ENCODE measurements at regions not wholly inside any gene's neighbourhood (a gene's known extent, or its start where the extent isn't known, plus 50 kb on each side); places are given as distances from the start of the nearest gene placed in this dataset.

- H3F3A ChIP-seq (ENCODE audit: low read length, unreplicated experiment): peaks cover 4% of the 10 kb centered on the region
- POLR2A ChIA-PET (ENCODE audit: unreplicated experiment): interaction anchor here (0.5 to 0.7 kb wide), 2 partner anchors 17 to 512 kb away, joined by 3 read pairs; no protein-coding TSS in a partner anchor
- peaks cover 15% of the 10 kb centered on the region for H3K4me1 ChIP-seq (ENCODE audit: insufficient read depth, low read length)
- peak; percentile 100 for ATAC-seq
- no peaks in the 10 kb centered on the region for H3K9me3 ChIP-seq (ENCODE audit: low read length)
- DNase-seq: peak; percentile 91
- no peak overlapping the region for H3K9ac ChIP-seq (ENCODE audit: low read length)
- no peaks in the 10 kb centered on the region for H3K36me3 ChIP-seq (ENCODE audit: low read depth, low read length)
- no peak for TF ChIP-seq EZH2phosphoT487 (IDR thresholded peaks at IDR 0.05; ENCODE audit: borderline replicate concordance, low read length)
- TF ChIP-seq CTCF (conservative IDR thresholded peaks at IDR 0.05; ENCODE audit: low read depth, low read length): peak; percentile 59
- H3K9me2 ChIP-seq (replicated peaks; ENCODE audit: low read length): no peaks in the 10 kb centered on the region
- H3K27ac ChIP-seq (ENCODE audit: low read length): peak overlapping the region; percentile 67
- intact Hi-C loops (cut with micrococcal nuclease): no loop called here
- no peaks in the 10 kb centered on the region for H3K27me3 ChIP-seq (ENCODE audit: low read length)
- H2AFZ ChIP-seq (ENCODE audit: low read length): peak overlapping the region; percentile 60
- peak overlapping the region; percentile 67 for H3K4me2 ChIP-seq (ENCODE audit: low read length)
- no peaks in the 10 kb centered on the region for H3K79me2 ChIP-seq (ENCODE audit: low read length)
- H4K20me1 ChIP-seq (ENCODE audit: low read length): no peaks in the 10 kb centered on the region
- CTCF ChIA-PET: interaction anchor here (0.6 to 1.0 kb wide), 2 partner anchors 12 to 745 kb away, joined by 3 read pairs; no protein-coding TSS in a partner anchor
- peak overlapping the region; percentile 13; the same call in 1 of the 2 replicates for H3K4me3 ChIP-seq (ENCODE audit: low read length)
- BruUV-seq (replicated peaks): no TSS peak
These were observed 420.0 kb downstream of the ZEB2 start for GRCh38 chr2:144099780-144100377.

GRCh38 chr2:144099340-144099739, 420.6 kb downstream of the ZEB2 start:
- Histone ChIP-seq H3K9ac (ENCODE audit: low read length) (no peak overlapping the region), H3K4me3 (ENCODE audit: low read length) (no peak overlapping the region), H3K9me2 (replicated peaks; ENCODE audit: low read length) (no peaks in the 10 kb centered on the region), H3K79me2 (ENCODE audit: low read length) (no peaks in the 10 kb centered on the region), H3K4me2 (ENCODE audit: low read length) (peak overlapping the region; percentile 67; the same call in 1 of the 2 replicates), H3K4me1 (ENCODE audit: insufficient read depth, low read length) (peaks cover 15% of the 10 kb centered on the region), H3F3A (ENCODE audit: low read length, unreplicated experiment) (peaks cover 4% of the 10 kb centered on the region), H4K20me1 (ENCODE audit: low read length) (no peaks in the 10 kb centered on the region), H3K9me3 (ENCODE audit: low read length) (no peaks in the 10 kb centered on the region), H3K27me3 (ENCODE audit: low read length) (no peaks in the 10 kb centered on the region), H2AFZ (ENCODE audit: low read length) (no peak overlapping the region), H3K36me3 (ENCODE audit: low read depth, low read length) (no peaks in the 10 kb centered on the region), H3K27ac (ENCODE audit: low read length) (peak overlapping the region; percentile 67; the same call in 1 of the 2 replicates)
- DNase-seq: no peak
- intact Hi-C loops (cut with micrococcal nuclease): no loop called here
- ChIA-PET POLR2A (ENCODE audit: unreplicated experiment) (interaction anchor here (0.5 to 0.7 kb wide), 2 partner anchors 17 to 511 kb away, joined by 3 read pairs; no protein-coding TSS in a partner anchor), CTCF (interaction anchor here (0.6 to 1.0 kb wide), 2 partner anchors 11 to 746 kb away, joined by 3 read pairs; no protein-coding TSS in a partner anchor)
- no TSS peak for BruUV-seq (replicated peaks)
- TF ChIP-seq CTCF (conservative IDR thresholded peaks at IDR 0.05; ENCODE audit: low read depth, low read length): no peak
- ATAC-seq: no peak

GRCh38 chr2:144097440-144098225, 422.3 kb downstream of the ZEB2 start:
- DNase-seq: no peak
- no peaks in the 10 kb centered on the region for H3K9me2 ChIP-seq (replicated peaks; ENCODE audit: low read length)
- no peaks in the 10 kb centered on the region for H3K79me2 ChIP-seq (ENCODE audit: low read length)
- H3K36me3 ChIP-seq (ENCODE audit: low read depth, low read length): no peaks in the 10 kb centered on the region
- TF ChIP-seq EZH2 (IDR thresholded peaks at IDR 0.05; ENCODE audit: low read length, unreplicated experiment): no peak
- no peak for TF ChIP-seq EZH2phosphoT487 (IDR thresholded peaks at IDR 0.05; ENCODE audit: borderline replicate concordance, low read length)
- no peak for TF ChIP-seq CTCF (conservative IDR thresholded peaks at IDR 0.05; ENCODE audit: low read depth, low read length)
- ATAC-seq: no peak
- no TSS peak for BruUV-seq (replicated peaks)
- no peak overlapping the region for H3K9ac ChIP-seq (ENCODE audit: low read length)
- intact Hi-C loops (cut with micrococcal nuclease): no loop called here
- CTCF ChIA-PET: no interaction called here
- no peaks in the 10 kb centered on the region for H4K20me1 ChIP-seq (ENCODE audit: low read length)
- peaks cover 4% of the 10 kb centered on the region for H3F3A ChIP-seq (ENCODE audit: low read length, unreplicated experiment)
- H3K27ac ChIP-seq (ENCODE audit: low read length): no peak overlapping the region
- POLR2A ChIA-PET (ENCODE audit: unreplicated experiment): no interaction called here
- no peaks in the 10 kb centered on the region for H3K27me3 ChIP-seq (ENCODE audit: low read length)
- H3K4me2 ChIP-seq (ENCODE audit: low read length): no peak overlapping the region
- H3K9me3 ChIP-seq (ENCODE audit: low read length): no peaks in the 10 kb centered on the region
- H3K4me3 ChIP-seq (ENCODE audit: low read length): no peak overlapping the region
- H3K4me1 ChIP-seq (ENCODE audit: insufficient read depth, low read length): peaks cover 15% of the 10 kb centered on the region
- H2AFZ ChIP-seq (ENCODE audit: low read length): no peak overlapping the region

Data from PC-3 (cell line).